GM12875 (cell line): ENCODE measurements at regions not wholly inside any gene's neighbourhood (a gene's known extent, or its start where the extent isn't known, plus 50 kb on each side); places are given as distances from the start of the nearest gene placed in this dataset.

Experiments
- H3K4me3 ChIP-seq: one replicate; pipeline ENCODE4 v1.5.1; 2011; ENCODE audit warnings: low read depth, low read length, control low read depth
- CTCF ChIP-seq: IDR thresholded peaks from 2 replicates; pipeline ENCODE4 v1.5.1; 2011; ENCODE audit warnings: low read depth, mild to moderate bottlenecking, control low read depth, inconsistent platforms, low read length, moderate library complexity, borderline replicate concordance; ENCODE audit not compliant: insufficient read depth

DNA sequence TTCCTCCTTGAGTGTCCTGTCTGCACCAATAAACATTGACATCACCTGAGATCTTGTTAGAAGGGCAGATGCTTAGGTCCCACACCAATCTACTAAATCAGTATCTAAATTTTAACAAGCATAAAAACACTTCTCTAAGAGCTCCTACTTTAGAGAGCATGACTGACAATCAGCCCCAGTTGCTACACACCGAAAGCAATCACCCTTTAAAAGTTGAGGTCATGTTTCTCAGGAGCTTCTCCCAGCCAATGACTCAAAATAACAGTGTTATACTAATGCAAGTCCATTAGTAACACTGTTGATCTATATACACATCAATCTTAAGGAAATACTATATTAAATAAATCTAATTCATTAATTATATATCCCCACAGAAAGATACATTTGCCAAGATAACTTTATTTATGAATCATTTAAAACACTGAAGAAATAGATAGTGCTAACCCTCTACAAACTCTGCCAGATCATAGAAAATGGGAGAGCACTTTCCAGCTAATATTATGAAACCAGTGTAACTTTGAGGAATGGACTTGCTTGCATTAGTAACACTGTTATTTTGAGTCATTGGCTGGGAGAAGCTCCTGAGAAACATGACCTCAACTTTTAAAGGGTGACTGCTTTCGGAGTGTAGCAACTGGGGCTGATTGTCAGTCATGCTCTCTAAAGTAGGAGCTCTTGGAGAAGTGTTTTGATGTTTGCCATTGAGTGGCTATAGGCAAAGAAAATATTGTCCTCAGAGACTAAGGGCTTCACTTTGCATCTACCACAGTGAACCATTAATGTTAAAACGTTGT lies 109.8 kb upstream of the HDX start:
- no peak for TF ChIP-seq CTCF
- no peak overlapping the region for H3K4me3 ChIP-seq

DNA sequence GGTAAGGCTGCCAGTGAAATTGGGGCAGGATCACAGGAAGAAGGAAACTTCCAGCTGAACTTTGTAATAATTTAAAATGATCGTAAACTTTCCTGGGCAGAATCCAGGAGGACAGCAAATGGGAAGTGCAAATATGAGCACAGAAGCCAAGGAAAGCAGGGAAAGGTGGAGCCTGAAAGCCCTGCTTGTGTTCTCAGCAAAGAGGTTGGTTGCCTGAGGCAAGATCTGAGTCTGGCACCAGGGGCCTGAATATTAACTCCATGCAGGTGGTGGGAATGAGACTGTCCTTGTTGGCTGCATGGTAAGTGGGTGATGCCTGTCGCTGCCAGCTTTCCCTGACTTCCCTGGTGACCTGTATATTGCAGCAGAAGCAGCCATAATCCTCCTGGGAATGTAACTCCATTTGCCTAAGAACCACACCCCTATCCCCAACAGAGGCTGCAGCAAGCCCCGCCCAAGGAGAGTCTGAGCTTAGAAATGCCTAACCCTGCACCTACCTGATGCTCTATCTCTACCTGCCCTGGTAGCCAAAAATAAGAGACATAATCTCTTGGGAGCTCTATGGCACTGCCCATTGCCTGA lies 132.0 kb upstream of the HDX start:
- no peak overlapping the region for H3K4me3 ChIP-seq
- TF ChIP-seq CTCF = no peak

GRCh38 chrX:84666086-84666485 lies 163.8 kb upstream of the HDX start:
- no peak for TF ChIP-seq CTCF
- H3K4me3 ChIP-seq = no peak overlapping the region

DNA sequence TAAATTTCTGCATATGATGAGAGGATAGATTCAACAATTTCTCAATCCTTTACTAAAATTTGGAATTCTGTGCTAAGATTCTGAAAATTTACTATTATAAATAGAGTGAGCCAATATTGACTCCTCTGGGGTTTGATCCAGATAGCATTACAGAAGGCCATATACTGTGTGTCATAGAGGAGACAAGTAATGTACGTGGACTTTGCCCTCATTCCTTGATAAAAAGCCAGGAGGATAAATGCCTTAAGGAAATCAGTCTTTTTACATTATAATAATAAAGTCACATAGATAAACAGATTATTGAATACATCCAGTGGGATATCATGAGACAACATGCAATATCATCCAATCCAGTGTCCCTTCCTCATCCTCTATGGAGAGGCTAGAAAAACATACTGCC lies 188.0 kb upstream of the HDX start:
- no peak for TF ChIP-seq CTCF
- H3K4me3 ChIP-seq = no peak overlapping the region

- TF ChIP-seq CTCF = no peak
- H3K4me3 ChIP-seq = no peak overlapping the region
Observed at GRCh38 chrX:84709987-84710386, 207.7 kb upstream of the HDX start.

DNA sequence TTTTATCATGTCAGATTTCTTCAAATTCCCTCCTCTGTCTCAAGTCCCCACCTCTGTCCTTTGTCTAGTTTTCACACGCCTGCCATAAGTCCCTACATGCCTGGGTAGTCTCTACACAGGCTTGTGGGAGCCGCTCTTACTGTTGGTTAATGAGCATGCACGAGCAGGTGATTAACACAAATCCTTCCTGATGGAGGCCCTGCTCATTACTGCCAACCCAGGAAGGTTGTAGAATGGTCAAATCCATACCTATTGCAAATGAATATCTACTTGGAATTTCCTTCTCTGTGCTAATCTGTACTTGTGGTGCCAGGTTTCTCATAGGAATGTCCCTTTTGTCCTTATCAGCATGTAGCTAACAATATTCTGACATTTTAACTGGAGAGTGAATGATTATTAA lies 208.4 kb upstream of the HDX start:
- no peak overlapping the region for H3K4me3 ChIP-seq
- TF ChIP-seq CTCF = no peak

GRCh38 chrX:84712621-84713020 lies 210.4 kb upstream of the HDX start:
- no peak for TF ChIP-seq CTCF

More at GRCh38 chrX:84712621-84713020, 210.4 kb upstream of the HDX start:
- H3K4me3 ChIP-seq = no peak overlapping the region
